Activated CD4-positive, alpha-beta T cell treated with anti-CD3 and anti-CD28 coated beads, Interleukin-10, Interleukin-2, amounts not matched to agents 100 ng/mL and 50 ng/mL, durations not matched to agents 16 hours and 8 hours (primary cell): ENCODE measurements at regions not wholly inside any gene's neighbourhood (a gene's known extent, or its start where the extent isn't known, plus 50 kb on each side); places are given as distances from the start of the nearest gene placed in this dataset.

Source experiments
- DNase-seq: peaks from one replicate; pipeline ENCODE4 v3.0.0-alpha.2; 2020

- no peak for DNase-seq
Observed at GRCh38 chr1:14511796-14512585, 86.5 kb upstream of the KAZN start.

- no peak for DNase-seq
Observed at GRCh38 chr1:14513111-14513510, 85.4 kb upstream of the KAZN start.

- DNase-seq = no peak
Observed at GRCh38 chr1:14514739-14515138, 83.7 kb upstream of the KAZN start.

- DNase-seq = peak; percentile 2
Observed at GRCh38 chr1:14516974-14517840, 81.3 kb upstream of the KAZN start.

- no peak for DNase-seq
Observed at GRCh38 chr1:14517841-14518180, 80.7 kb upstream of the KAZN start.

- DNase-seq = no peak
Observed at GRCh38 chr1:14519976-14520375, 78.5 kb upstream of the KAZN start.

GRCh38 chr1:14520514-14521163, 77.8 kb upstream of the KAZN start:
- DNase-seq = no peak

GRCh38 chr1:14521622-14522021, 76.9 kb upstream of the KAZN start:
- no peak for DNase-seq

GRCh38 chr1:14522077-14522925, 76.2 kb upstream of the KAZN start:
- DNase-seq = no peak

- DNase-seq = no peak
Observed at GRCh38 chr1:14522926-14523241, 75.6 kb upstream of the KAZN start.

GRCh38 chr1:14524826-14525636, 73.5 kb upstream of the KAZN start:
- no peak for DNase-seq

- DNase-seq = no peak
Observed at GRCh38 chr1:14529475-14529874, 69.0 kb upstream of the KAZN start.

GRCh38 chr1:14531519-14531918, 67.0 kb upstream of the KAZN start:
- no peak for DNase-seq

GRCh38 chr1:14535619-14536355, 62.7 kb upstream of the KAZN start:
- DNase-seq = no peak

GRCh38 chr1:14538335-14538734, 60.1 kb upstream of the KAZN start:
- DNase-seq = no peak

GRCh38 chr1:14539309-14539708, 59.2 kb upstream of the KAZN start:
- DNase-seq = no peak

- DNase-seq = no peak
Observed at GRCh38 chr1:14539953-14540563, 58.4 kb upstream of the KAZN start.

- DNase-seq = no peak
Observed at GRCh38 chr1:14541348-14541747, 57.1 kb upstream of the KAZN start.

- no peak for DNase-seq
Observed at GRCh38 chr1:14543191-14543840, 55.2 kb upstream of the KAZN start.

GRCh38 chr1:14544319-14544718, 54.2 kb upstream of the KAZN start:
- DNase-seq = no peak
